ENCODE measurements at regions not wholly inside any gene's neighbourhood (a gene's known extent, or its start where the extent isn't known, plus 50 kb on each side); places are given as distances from the start of the nearest gene placed in this dataset.

DNA sequence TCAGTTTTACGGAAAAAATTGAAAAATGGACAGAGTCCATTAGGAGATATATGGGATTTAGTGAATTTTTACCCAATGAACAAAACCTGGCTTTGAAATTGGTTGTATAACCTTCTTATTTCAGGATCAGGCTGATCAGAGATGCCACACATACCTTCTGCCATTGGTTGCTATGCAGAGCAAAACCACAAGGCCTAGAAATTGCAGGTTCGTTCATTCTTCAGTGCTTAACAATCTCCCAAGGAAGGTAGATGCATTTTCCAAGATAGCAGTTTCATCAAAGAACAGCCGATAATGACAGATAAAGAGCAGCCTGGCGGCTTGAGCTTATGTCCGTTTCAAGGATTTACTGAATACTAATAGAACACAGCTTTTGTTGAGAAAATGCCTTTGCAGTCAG is 868.8 kb downstream of the EPHA4 start:
- Histone ChIP-seq H3K27ac (no peak overlapping the region), H3K36me3 (no peaks in the 10 kb centered on the region), H3K9me3 (no peaks in the 10 kb centered on the region), H3K4me1 (no peaks in the 10 kb centered on the region), H3K4me3 (no peak overlapping the region), H3K27me3 (no peaks in the 10 kb centered on the region)
- TF ChIP-seq, protein P1, sequence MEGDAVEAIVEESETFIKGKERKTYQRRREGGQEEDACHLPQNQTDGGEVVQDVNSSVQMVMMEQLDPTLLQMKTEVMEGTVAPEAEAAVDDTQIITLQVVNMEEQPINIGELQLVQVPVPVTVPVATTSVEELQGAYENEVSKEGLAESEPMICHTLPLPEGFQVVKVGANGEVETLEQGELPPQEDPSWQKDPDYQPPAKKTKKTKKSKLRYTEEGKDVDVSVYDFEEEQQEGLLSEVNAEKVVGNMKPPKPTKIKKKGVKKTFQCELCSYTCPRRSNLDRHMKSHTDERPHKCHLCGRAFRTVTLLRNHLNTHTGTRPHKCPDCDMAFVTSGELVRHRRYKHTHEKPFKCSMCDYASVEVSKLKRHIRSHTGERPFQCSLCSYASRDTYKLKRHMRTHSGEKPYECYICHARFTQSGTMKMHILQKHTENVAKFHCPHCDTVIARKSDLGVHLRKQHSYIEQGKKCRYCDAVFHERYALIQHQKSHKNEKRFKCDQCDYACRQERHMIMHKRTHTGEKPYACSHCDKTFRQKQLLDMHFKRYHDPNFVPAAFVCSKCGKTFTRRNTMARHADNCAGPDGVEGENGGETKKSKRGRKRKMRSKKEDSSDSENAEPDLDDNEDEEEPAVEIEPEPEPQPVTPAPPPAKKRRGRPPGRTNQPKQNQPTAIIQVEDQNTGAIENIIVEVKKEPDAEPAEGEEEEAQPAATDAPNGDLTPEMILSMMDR (IDR thresholded peaks at IDR 0.05 in 4 of 5, conservative IDR thresholded peaks at IDR 0.05 in 1 of 5), result no peak
- no peak for TF ChIP-seq POLR2A (IDR thresholded peaks at IDR 0.05)
- intact Hi-C loops (cut with DNase I; ENCODE audit: low total_unique reads) (no loop called here), in situ Hi-C loops (cut with MboI; ENCODE audit: low sequenced_read_pairs in 4 of 4) (no loop called here)
- DNase-seq (no peak), ATAC-seq (no peak)

DNA sequence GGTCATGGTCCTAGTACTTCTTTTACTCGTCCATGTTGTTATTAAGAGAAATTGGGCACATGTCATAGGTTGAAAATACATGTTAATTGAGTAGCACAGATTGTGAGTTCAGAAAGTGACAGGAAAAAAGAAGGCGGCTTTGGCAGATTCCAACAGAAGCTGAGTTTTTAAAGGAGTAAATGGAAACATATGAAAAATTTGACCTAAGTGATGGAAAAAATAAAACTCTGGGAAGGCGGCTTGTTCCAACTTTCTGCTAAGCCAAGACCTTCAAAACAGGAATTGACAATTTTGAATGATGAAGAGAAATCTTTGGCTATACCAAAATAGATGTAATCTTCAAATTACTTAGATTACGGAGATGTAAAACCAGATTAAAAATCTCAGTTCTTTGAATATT is 868.0 kb downstream of the EPHA4 start:
- Histone ChIP-seq H3K4me1 (no peaks in the 10 kb centered on the region), H3K9me3 (no peaks in the 10 kb centered on the region), H3K27ac (no peak overlapping the region), H3K4me3 (no peak overlapping the region), H3K36me3 (no peaks in the 10 kb centered on the region), H3K27me3 (no peaks in the 10 kb centered on the region)
- intact Hi-C loops (cut with DNase I; ENCODE audit: low total_unique reads) (no loop called here), in situ Hi-C loops (cut with MboI; ENCODE audit: low sequenced_read_pairs in 4 of 4) (no loop called here)
- DNase-seq (no peak), ATAC-seq (no peak)
- TF ChIP-seq POLR2A (IDR thresholded peaks at IDR 0.05), result no peak
- TF ChIP-seq, protein P1 (IDR thresholded peaks at IDR 0.05 in 4 of 5, conservative IDR thresholded peaks at IDR 0.05 in 1 of 5), result no peak

DNA sequence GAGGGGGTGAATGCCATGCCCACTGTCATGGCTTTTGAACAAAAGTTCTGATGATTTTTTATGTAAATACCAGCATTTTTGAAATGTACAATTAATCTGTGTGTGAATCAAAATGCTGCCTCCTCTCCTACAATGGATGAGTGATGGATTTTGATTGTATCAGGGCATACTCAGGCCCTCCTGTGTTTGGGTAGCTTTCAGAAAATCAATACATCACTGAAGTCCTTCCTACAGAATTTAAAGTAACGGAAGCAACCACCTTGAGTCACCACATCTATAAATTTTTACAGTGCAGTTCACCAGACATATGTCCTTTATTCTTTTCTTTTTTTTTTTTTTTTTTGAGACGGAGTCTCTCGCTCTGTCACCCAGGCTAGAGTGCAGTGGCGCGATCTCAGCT is 867.3 kb downstream of the EPHA4 start:
- no peaks in the 10 kb centered on the region for H3K9me3 ChIP-seq
- no peak overlapping the region for H3K27ac ChIP-seq
- ATAC-seq, result no peak
- H3K27me3 ChIP-seq, result no peaks in the 10 kb centered on the region
- intact Hi-C loops (cut with DNase I; ENCODE audit: low total_unique reads), result no loop called here
- no peak for DNase-seq
- H3K36me3 ChIP-seq, result no peaks in the 10 kb centered on the region
- H3K4me1 ChIP-seq, result no peaks in the 10 kb centered on the region
- no peak for TF ChIP-seq POLR2A (IDR thresholded peaks at IDR 0.05)
- TF ChIP-seq, protein P1 (IDR thresholded peaks at IDR 0.05 in 4 of 5, conservative IDR thresholded peaks at IDR 0.05 in 1 of 5), result no peak
- in situ Hi-C loops (cut with MboI; ENCODE audit: low sequenced_read_pairs in 4 of 4), result no loop called here
- H3K4me3 ChIP-seq, result no peak overlapping the region

DNA sequence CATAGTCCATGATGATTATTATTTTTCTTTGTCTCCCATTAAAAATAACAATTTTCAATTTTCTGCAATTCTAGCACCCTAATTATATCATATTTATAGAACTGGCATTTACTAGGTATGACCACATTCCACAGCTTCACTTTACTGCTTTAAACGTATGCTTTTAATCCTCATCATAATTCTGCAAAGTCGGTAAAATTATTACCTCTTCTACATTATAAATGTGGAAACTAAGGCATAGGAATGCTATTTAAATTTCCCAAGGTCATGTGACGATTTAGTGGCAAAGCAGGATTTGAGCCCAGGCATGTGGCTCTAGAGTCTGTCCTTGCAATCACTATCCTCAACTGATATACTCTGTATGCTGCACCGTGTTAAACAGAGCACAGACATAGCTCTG is 866.4 kb downstream of the EPHA4 start:
- no peak overlapping the region for H3K4me3 ChIP-seq
- TF ChIP-seq, protein P1 (IDR thresholded peaks at IDR 0.05 in 4 of 5, conservative IDR thresholded peaks at IDR 0.05 in 1 of 5), result no peak
- no peak for TF ChIP-seq POLR2A (IDR thresholded peaks at IDR 0.05)
- H3K9me3 ChIP-seq, result no peaks in the 10 kb centered on the region
- no peaks in the 10 kb centered on the region for H3K36me3 ChIP-seq
- ATAC-seq (no peak), DNase-seq (no peak)
- H3K4me1 ChIP-seq, result no peaks in the 10 kb centered on the region
- H3K27ac ChIP-seq, result no peak overlapping the region
- in situ Hi-C loops (cut with MboI; ENCODE audit: low sequenced_read_pairs in 4 of 4), result no loop called here
- intact Hi-C loops (cut with DNase I; ENCODE audit: low total_unique reads), result no loop called here
- no peaks in the 10 kb centered on the region for H3K27me3 ChIP-seq

DNA sequence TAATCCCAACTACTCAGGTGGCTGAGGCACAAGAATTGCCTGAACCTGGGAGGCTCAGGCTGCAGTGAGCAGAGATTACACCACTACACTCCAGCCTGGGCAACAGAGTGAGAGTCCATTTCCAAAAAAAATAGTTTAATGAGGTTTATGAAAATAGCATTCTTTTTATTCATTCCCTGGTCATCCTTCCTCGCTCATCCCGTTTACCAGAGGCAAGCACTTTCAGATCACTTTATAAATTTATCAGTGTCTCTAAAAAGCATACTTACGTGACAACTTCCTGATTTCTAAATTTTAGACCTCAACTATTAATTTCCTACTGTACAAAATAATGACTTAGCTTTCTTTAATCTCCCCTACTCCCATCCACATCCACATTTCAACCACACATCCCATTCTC is 864.8 kb downstream of the EPHA4 start:
- H3K4me1 ChIP-seq, result no peaks in the 10 kb centered on the region
- in situ Hi-C loops (cut with MboI; ENCODE audit: low sequenced_read_pairs in 4 of 4), result no loop called here
- no peak overlapping the region for H3K4me3 ChIP-seq
- ATAC-seq (no peak), DNase-seq (no peak)
- no peaks in the 10 kb centered on the region for H3K36me3 ChIP-seq
- H3K9me3 ChIP-seq, result no peaks in the 10 kb centered on the region
- intact Hi-C loops (cut with DNase I; ENCODE audit: low total_unique reads), result no loop called here
- TF ChIP-seq, protein P1 (IDR thresholded peaks at IDR 0.05 in 4 of 5, conservative IDR thresholded peaks at IDR 0.05 in 1 of 5), result no peak
- no peak for TF ChIP-seq POLR2A (IDR thresholded peaks at IDR 0.05)
- H3K27ac ChIP-seq, result no peak overlapping the region
- H3K27me3 ChIP-seq, result no peaks in the 10 kb centered on the region

Measured in gastrocnemius medialis (tissue), 4 donors.